ENCODE measurements at regions not wholly inside any gene's neighbourhood (a gene's known extent, or its start where the extent isn't known, plus 50 kb on each side); places are given as distances from the start of the nearest gene placed in this dataset.

- Histone ChIP-seq H3K36me3 (no peaks in the 10 kb centered on the region), H3K4me1 (peaks cover 0 to 8% (median 0%) of the 10 kb centered on the region in 12 donors), H3K27ac (no peak overlapping the region), H3K4me3 (no peak overlapping the region), H3K27me3 (no peaks in the 10 kb centered on the region), H3K9me3 (no peaks in the 10 kb centered on the region)
- intact Hi-C loops (cut with DNase I), result no loop called here
- ATAC-seq (no peak), DNase-seq (no peak)
- 86 to 95% (median 88%) methylated on average over 11 of the region's 11 CpGs for WGBS, 4 donors
- TF ChIP-seq CTCF (IDR thresholded peaks at IDR 0.05), result no peak
- TF ChIP-seq POLR2A (IDR thresholded peaks at IDR 0.05), result no peak
These were observed 97.1 kb downstream of the MEX3B start for GRCh38 chr15:81948751-81949150.

DNA sequence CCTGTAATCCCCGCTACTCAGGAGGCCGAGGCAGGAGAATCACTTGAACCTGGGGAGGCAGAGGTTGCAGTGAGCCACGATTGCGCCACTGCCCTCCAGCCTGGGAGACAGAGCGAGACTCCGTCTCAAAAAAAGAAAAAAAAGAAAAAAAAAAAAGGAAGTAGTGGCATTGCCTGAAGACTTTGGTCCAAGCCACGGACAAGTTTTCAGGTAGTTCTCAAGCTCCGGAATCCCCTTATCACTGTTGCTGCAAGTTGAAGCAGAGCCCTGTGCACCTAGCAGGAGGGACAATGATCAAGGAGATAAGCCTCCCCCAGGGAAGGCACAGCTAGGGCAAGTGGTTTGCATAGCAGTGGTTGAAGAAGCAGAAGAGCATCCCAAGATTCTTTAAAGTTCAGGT, 97.6 kb downstream of the MEX3B start:
- DNase-seq, result no peak
- no peak for ATAC-seq
- peaks cover 0 to 8% (median 0%) of the 10 kb centered on the region in 12 donors for H3K4me1 ChIP-seq
- intact Hi-C loops (cut with DNase I), result no loop called here
- 93 to 95% (median 93%) methylated on average over 8 of the region's 8 CpGs for WGBS, 4 donors
- H3K27me3 ChIP-seq, result no peaks in the 10 kb centered on the region
- no peak for TF ChIP-seq POLR2A (IDR thresholded peaks at IDR 0.05)
- TF ChIP-seq CTCF (IDR thresholded peaks at IDR 0.05), result no peak
- no peak overlapping the region for H3K27ac ChIP-seq
- no peak overlapping the region for H3K4me3 ChIP-seq
- H3K9me3 ChIP-seq, result no peaks in the 10 kb centered on the region
- no peaks in the 10 kb centered on the region for H3K36me3 ChIP-seq

DNA sequence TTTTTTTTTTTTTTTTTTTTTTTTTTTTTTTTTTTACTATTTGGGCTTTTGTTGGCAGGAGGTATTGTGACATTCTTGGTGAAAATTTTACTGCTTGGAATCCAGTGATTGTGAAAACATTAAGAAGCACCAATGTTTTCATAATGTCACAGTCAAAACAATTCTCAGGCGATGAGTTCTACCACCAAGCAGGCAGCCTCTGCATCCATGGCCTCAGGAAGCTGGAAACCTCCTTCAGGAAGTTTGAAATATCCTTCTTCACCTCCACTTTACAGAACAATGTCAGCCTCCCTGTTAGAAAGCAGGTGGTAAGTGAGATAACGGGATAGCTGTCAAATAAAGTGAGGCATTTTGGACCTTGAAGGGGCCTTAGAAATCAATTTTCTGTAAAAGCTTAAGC, 98.3 kb downstream of the MEX3B start:
- TF ChIP-seq CTCF (IDR thresholded peaks at IDR 0.05), result no peak
- no peak for TF ChIP-seq POLR2A (IDR thresholded peaks at IDR 0.05)
- no peak overlapping the region for H3K4me3 ChIP-seq
- H3K9me3 ChIP-seq, result no peaks in the 10 kb centered on the region
- ATAC-seq (no peak), DNase-seq (no peak)
- H3K27ac ChIP-seq, result no peak overlapping the region
- H3K36me3 ChIP-seq, result no peaks in the 10 kb centered on the region
- WGBS, 4 donors, result 57 to 82% (median 75%) methylated on average over 2 of the region's 2 CpGs
- intact Hi-C loops (cut with DNase I), result no loop called here
- H3K4me1 ChIP-seq, result peaks cover 0 to 8% (median 0%) of the 10 kb centered on the region in 12 donors
- no peaks in the 10 kb centered on the region for H3K27me3 ChIP-seq

GRCh38 chr15:81945014-81945615, 100.7 kb downstream of the MEX3B start:
- TF ChIP-seq POLR2A (IDR thresholded peaks at IDR 0.05), result no peak
- no peak for TF ChIP-seq CTCF (IDR thresholded peaks at IDR 0.05)
- no peaks in the 10 kb centered on the region for H3K27me3 ChIP-seq
- WGBS, 4 donors, result 52 to 58% (median 55%) methylated on average over 6 of the region's 6 CpGs
- H3K9me3 ChIP-seq, result peaks cover 0 to 7% (median under 1%) of the 10 kb centered on the region in 12 donors
- ATAC-seq (no peak), DNase-seq (no peak)
- H3K4me3 ChIP-seq, result no peak overlapping the region
- intact Hi-C loops (cut with DNase I), result no loop called here
- H3K4me1 ChIP-seq, result peaks cover 0 to 2% (median 0%) of the 10 kb centered on the region in 12 donors
- no peak overlapping the region for H3K27ac ChIP-seq
- no peaks in the 10 kb centered on the region for H3K36me3 ChIP-seq
